Left lung (tissue), 4 donors: ENCODE measurements at regions not wholly inside any gene's neighbourhood (a gene's known extent, or its start where the extent isn't known, plus 50 kb on each side); places are given as distances from the start of the nearest gene placed in this dataset.

Source experiments
- ATAC-seq: fragments of 200-7000 bp; cut with Tn5 transposase; one replicate; pipeline ENCODE4 v1.9.1; 2020; ENCODE audit warnings: moderate library complexity
- DNase-seq, 4 donors: peaks; one replicate each; pipeline ENCODE4 v3.0.0-alpha.2; 2013 to 2020
- H3K27ac ChIP-seq, 2 donors: fragments of 200-600 bp; sonication (generic) in 1 of 2; one replicate each; pipeline versions ENCODE4 v1.5.0 to v1.8.0; 2020 to 2021
- H3K27me3 ChIP-seq, 2 donors: fragments of 200-600 bp; sonication (generic) in 1 of 2; one replicate each; pipeline versions ENCODE4 v1.5.0 to v1.8.0; 2020 to 2021
- H3K36me3 ChIP-seq, 2 donors: fragments of 200-600 bp; sonication (generic) in 1 of 2; one replicate each; pipeline versions ENCODE4 v1.5.0 to v1.8.0; 2020 to 2021
- H3K4me1 ChIP-seq, 2 donors: fragments of 200-600 bp; one replicate each; pipeline ENCODE4 v1.8.0; 2021
- H3K4me3 ChIP-seq, 2 donors: fragments of 200-600 bp; sonication (generic) in 1 of 2; one replicate each; pipeline versions ENCODE4 v1.5.0 to v1.8.0; 2020 to 2021; ENCODE audit warnings: mild to moderate bottlenecking in 1 of 2
- H3K9me3 ChIP-seq, 2 donors: fragments of 200-600 bp; sonication (generic) in 1 of 2; one replicate each; pipeline versions ENCODE4 v1.5.0 to v1.8.0; 2020 to 2021
- CTCF ChIP-seq, 2 donors: fragments of 200-600 bp; sonication (generic) in 1 of 2; IDR thresholded peaks; one replicate each; pipeline versions ENCODE4 v1.5.0 to v1.8.0; 2021; ENCODE audit warnings: antibody characterized with exemption in 2 of 2
- intact Hi-C, 2 donors: fragments of 100-400 bp; cut with DNase I; formaldehyde crosslinking; loops; one replicate each; pipeline versions ENCODE4 v1.11.2 to v1.14.2; 2022
- donor health status: DM: no; HTN: yes; CAD: no.
- donor health status: DM: no; HTN: no; CAD: no.

DNA sequence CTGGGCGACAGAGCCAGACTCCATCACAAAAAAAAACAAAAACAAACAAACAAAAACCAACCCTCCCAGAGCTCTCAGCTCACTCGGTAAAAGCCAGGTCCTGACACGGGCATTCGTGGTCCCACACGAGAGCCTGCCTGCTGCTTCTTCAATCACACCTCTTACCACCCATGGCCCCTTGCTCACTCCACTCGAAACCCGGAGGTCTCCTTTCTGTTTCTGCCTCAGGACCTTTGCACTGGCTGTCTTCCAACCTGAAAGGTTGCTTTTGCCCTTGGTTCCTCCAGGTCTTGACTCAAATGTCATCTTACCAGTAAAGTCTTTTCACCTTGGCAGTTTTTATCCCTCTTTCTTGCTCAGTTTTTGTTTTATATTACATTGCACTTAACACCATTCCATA lies 169.6 kb downstream of the EVX1 start:
- Histone ChIP-seq H3K9me3 (no peaks in the 10 kb centered on the region), H3K27ac (no peak overlapping the region), H3K27me3 (no peaks in the 10 kb centered on the region), H3K4me1 (no peaks in the 10 kb centered on the region), H3K4me3 (no peak overlapping the region), H3K36me3 (no peaks in the 10 kb centered on the region)
- intact Hi-C loops: no loop called here
- DNase-seq (no peak), ATAC-seq (no peak)
- no peak for TF ChIP-seq CTCF (IDR thresholded peaks at IDR 0.05)

DNA sequence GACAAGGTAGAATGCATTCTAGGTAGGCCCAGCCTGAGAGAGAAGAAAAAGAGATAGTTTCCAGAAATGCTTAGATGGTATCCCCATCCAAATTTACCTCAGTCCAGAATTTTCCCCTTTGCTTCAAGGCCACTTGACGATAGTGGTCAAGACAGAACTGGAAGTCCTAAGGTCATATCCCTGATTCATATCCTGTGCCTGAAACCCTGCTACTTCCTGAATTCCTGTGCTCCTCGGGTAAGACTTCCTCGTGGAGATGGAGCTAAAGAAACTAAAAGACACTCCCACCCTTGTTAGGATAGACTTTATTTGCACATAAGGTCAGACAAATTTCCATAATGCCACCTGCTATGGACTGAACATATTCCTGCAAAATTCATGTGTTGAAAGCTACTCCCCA lies 175.9 kb downstream of the EVX1 start:
- Histone ChIP-seq H3K4me1 (no peaks in the 10 kb centered on the region), H3K27me3 (no peaks in the 10 kb centered on the region), H3K36me3 (no peaks in the 10 kb centered on the region), H3K4me3 (no peak overlapping the region), H3K27ac (no peak overlapping the region), H3K9me3 (no peaks in the 10 kb centered on the region)
- ATAC-seq (no peak), DNase-seq (no peak)
- no peak for TF ChIP-seq CTCF (IDR thresholded peaks at IDR 0.05)
- intact Hi-C loops: no loop called here

- no peak for TF ChIP-seq CTCF (IDR thresholded peaks at IDR 0.05)
- ATAC-seq (peak; percentile 26), DNase-seq (no peak)
- Histone ChIP-seq H3K27me3 (no peaks in the 10 kb centered on the region), H3K36me3 (no peaks in the 10 kb centered on the region), H3K4me1 (no peaks in the 10 kb centered on the region), H3K4me3 (no peak overlapping the region), H3K27ac (no peak overlapping the region), H3K9me3 (no peaks in the 10 kb centered on the region)
- intact Hi-C loops: no loop called here
Observed at GRCh38 chr7:27419581-27420177, 177.1 kb downstream of the EVX1 start.

DNA sequence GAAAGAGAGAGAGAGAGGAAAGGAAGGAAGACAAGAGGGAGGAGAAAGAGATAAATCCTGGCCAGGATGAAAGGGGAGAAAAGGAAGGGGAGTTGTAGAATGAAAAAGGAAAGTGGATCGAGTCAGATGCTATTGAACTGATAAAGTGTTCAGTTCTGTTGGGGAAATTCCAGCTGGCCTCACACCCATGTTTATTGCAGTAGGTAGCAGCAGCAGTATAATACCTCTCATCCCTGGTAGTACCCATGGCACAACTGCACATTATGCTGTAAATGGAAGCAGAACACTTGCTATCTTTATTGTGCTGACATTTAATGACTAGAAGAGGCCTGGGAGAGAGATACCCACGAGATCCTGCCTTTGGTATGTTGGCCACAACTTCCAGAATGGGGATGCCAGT lies 178.1 kb downstream of the EVX1 start:
- DNase-seq (no peak), ATAC-seq (no peak)
- H3K9me3 ChIP-seq: no peaks in the 10 kb centered on the region
- no peak overlapping the region for H3K27ac ChIP-seq
- H3K4me1 ChIP-seq: no peaks in the 10 kb centered on the region
- TF ChIP-seq CTCF (IDR thresholded peaks at IDR 0.05): no peak
- H3K36me3 ChIP-seq: no peaks in the 10 kb centered on the region
- H3K4me3 ChIP-seq: no peak overlapping the region
- intact Hi-C loops: no loop called here
- H3K27me3 ChIP-seq: no peaks in the 10 kb centered on the region

GRCh38 chr7:27423290-27423689 lies 180.7 kb downstream of the EVX1 start:
- no peak for TF ChIP-seq CTCF (IDR thresholded peaks at IDR 0.05)
- no peak for DNase-seq
- Histone ChIP-seq H3K27ac (no peak overlapping the region), H3K4me3 (no peak overlapping the region), H3K4me1 (no peaks in the 10 kb centered on the region), H3K36me3 (no peaks in the 10 kb centered on the region), H3K9me3 (no peaks in the 10 kb centered on the region), H3K27me3 (no peaks in the 10 kb centered on the region)
- ATAC-seq: no peak
- intact Hi-C loops: no loop called here
